ENCODE measurements at regions not wholly inside any gene's neighbourhood (a gene's known extent, or its start where the extent isn't known, plus 50 kb on each side); places are given as distances from the start of the nearest gene placed in this dataset.

DNA sequence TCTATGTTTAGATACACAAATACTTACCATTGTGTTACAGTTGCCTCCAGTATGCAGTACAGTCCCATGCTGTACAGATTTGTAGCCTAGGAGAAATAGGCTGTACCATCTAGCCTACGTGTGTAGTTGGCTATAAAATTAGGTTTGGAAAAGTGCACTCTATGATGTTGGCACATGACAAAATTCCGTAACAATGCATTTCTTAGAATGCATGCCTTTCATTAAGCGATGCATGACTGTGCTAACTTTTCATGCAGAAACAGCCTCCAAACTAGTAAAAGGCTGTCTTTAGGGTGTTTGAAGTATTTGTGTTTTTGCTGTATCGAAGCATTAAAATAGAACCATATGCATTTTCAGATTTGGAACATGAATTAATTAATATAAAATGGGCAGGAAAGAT is 157.9 kb downstream of the RMI1 start:
- peaks cover 14% of the 10 kb centered on the region for H3K4me1 Mint-ChIP-seq
- no peak overlapping the region for H3K27ac Mint-ChIP-seq (ENCODE audit: low read depth)
- H3K36me3 Mint-ChIP-seq (ENCODE audit: insufficient read depth), result no peaks in the 10 kb centered on the region
- H3K27me3 Mint-ChIP-seq, result peaks cover 87% of the 10 kb centered on the region
- no peak for ATAC-seq (replicated peaks; ENCODE audit: extremely low read depth, poor library complexity, severe bottlenecking)
- no peak overlapping the region for H3K4me3 Mint-ChIP-seq
- no peaks in the 10 kb centered on the region for H3K9me3 Mint-ChIP-seq
- DNase-seq (ENCODE audit: low spot score in 2 of 2), result no peak

DNA sequence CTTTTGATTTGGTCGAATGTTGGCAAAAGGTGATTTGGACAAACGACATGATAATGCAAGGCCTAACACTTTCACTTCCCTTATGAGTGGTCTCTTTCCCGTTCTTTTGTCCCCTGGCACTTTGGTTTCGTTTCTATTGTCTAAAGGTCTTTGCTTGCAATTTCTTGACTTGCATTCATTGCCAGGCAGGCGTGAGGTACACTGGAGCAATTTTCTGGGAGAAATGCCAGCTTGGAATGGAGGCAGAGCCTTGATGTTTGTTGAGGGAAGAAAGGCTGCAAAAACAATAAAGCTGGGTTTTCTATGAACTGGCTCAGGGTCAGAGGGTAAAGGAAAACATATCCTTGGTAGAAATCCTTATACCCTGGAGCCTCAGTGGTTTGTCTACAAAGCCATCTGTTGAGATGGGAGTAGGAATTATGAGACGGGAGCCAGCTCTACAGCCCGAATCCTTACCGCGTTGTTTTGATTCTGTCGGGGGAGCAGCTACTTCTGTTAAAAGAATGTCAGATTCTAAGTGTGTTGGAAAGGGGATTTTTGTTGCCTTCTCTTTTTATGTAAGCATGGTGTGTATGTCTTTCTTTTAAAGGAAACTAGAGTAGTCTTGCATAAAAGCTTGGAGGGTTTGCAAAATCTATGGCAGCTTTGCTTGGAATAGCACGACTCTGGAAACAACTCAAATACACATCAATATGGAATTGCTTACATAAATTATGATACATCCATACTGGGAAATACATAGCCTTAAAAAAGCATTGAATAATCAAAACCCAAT is 158.9 kb downstream of the RMI1 start:
- Mint-ChIP-seq H3K36me3 (ENCODE audit: insufficient read depth) (no peaks in the 10 kb centered on the region), H3K9me3 (no peaks in the 10 kb centered on the region), H3K27me3 (peaks cover 89% of the 10 kb centered on the region), H3K4me1 (peaks cover 14% of the 10 kb centered on the region), H3K27ac (ENCODE audit: low read depth) (no peak overlapping the region), H3K4me3 (peak overlapping the region; percentile 75)
- DNase-seq (ENCODE audit: low spot score in 2 of 2) (no peak), ATAC-seq (replicated peaks; ENCODE audit: extremely low read depth, poor library complexity, severe bottlenecking) (no peak)

DNA sequence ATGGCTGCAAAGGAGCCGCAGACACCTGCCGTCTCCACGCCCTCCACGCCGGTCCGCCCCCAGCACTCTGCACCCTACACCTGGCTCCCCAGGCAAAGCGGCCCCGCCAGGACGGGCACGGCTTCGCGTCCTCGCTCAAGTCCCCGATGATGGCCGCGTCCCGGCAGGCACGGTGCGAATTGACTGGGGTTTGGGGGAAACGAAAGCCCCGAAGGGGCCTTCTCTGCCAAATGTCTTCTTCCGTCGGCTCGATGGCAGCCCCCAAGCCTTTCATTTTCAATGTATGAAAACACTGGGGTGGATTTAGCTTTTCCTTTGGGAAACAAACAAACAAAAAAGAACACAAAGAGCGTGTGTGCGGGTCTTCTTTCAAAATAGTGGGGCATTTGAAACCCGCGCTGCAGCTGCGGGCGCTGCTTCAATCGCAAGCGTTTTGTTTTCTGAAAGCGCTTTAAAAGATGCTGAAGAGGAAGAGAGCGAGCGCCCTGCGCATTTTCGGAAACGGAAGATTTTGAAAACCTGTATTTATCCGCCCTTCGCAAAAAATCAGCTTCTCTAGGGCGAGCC is 160.0 kb downstream of the RMI1 start:
- Mint-ChIP-seq H3K4me1 (peaks cover 14% of the 10 kb centered on the region), H3K36me3 (ENCODE audit: insufficient read depth) (no peaks in the 10 kb centered on the region), H3K27ac (ENCODE audit: low read depth) (no peak overlapping the region), H3K27me3 (peaks cover 78% of the 10 kb centered on the region), H3K4me3 (peak overlapping the region; percentile 75), H3K9me3 (no peaks in the 10 kb centered on the region)
- DNase-seq (ENCODE audit: low spot score in 2 of 2) (no peak), ATAC-seq (replicated peaks; ENCODE audit: extremely low read depth, poor library complexity, severe bottlenecking) (no peak)

DNA sequence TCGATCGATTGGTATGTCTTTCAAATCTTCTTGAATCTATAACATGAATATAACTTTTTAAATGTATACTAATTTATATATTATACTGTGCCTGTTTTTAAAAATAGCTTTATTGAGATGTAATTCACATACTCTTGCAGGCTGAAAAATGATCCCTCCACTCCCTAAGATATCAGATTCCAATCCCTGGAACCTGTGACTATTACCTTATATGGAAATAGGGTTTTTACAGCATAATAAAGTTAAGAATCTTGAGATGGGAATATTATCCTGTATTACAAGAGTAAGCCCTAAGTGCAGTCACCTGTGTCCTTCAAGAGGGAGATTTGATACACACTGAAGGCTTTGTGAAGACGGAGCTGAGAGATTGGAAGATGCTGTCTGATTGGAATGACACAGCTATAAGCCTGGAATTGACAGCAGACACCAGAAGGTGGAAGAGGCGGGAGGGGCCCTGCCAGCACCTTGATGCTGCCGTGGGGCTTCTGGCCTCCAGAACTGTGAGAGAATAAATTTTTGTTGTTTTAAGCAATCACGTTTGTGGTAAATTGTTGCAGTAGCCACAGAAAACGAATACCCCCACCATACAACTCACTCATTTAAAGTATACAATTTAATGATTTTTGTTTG is 161.3 kb downstream of the RMI1 start:
- Mint-ChIP-seq H3K4me1 (peaks cover 14% of the 10 kb centered on the region), H3K27me3 (peaks cover 66% of the 10 kb centered on the region), H3K4me3 (no peak overlapping the region), H3K36me3 (ENCODE audit: insufficient read depth) (no peaks in the 10 kb centered on the region), H3K27ac (ENCODE audit: low read depth) (no peak overlapping the region), H3K9me3 (no peaks in the 10 kb centered on the region)
- no peak for DNase-seq (ENCODE audit: low spot score in 2 of 2)
- no peak for ATAC-seq (replicated peaks; ENCODE audit: extremely low read depth, poor library complexity, severe bottlenecking)

DNA sequence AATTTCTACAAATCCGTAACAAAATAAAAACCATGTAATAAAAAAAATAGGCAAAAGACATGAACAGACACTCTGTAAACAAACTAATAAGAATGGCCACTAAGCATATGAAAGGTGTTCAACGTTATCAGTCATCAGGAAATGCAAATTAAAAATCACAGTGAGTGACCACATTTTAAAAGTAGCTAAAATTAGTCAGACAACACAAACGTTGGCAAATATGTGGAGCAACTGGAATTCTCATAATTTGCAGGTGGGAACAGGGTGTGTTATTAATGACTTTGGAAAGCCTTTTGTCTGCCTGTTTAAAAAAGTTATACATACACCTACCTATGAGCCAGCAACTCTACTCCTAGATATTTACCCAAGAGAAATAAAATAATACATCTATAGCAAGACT is 164.4 kb downstream of the RMI1 start:
- ATAC-seq (replicated peaks; ENCODE audit: extremely low read depth, poor library complexity, severe bottlenecking) (no peak), DNase-seq (ENCODE audit: low spot score in 2 of 2) (no peak)
- H3K4me3 Mint-ChIP-seq, result no peak overlapping the region
- H3K36me3 Mint-ChIP-seq (ENCODE audit: insufficient read depth), result no peaks in the 10 kb centered on the region
- H3K4me1 Mint-ChIP-seq, result peaks cover 11% of the 10 kb centered on the region
- no peak overlapping the region for H3K27ac Mint-ChIP-seq (ENCODE audit: low read depth)
- H3K9me3 Mint-ChIP-seq, result no peaks in the 10 kb centered on the region
- H3K27me3 Mint-ChIP-seq, result peaks cover 42% of the 10 kb centered on the region

DNA sequence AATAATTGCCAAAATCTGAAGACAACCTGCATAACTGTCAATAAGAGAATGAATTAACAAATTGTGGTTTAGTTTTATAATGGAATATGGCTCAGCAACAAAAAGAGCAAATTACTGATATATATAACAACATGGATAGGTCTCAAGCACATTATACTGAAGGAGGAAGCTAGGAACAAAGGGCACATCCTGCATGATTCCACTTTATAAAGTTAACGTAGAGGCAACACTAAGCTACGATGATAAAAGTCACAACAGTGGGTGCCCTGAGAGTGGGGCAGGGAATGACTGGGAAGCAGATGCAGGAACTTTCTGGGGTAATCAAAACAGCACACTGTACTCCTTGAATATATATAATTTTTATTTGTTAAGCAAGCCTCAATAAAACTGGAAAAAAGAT is 165.2 kb downstream of the RMI1 start:
- H3K4me1 Mint-ChIP-seq, result peaks cover 4% of the 10 kb centered on the region
- H3K36me3 Mint-ChIP-seq (ENCODE audit: insufficient read depth), result no peaks in the 10 kb centered on the region
- no peak overlapping the region for H3K27ac Mint-ChIP-seq (ENCODE audit: low read depth)
- no peak overlapping the region for H3K4me3 Mint-ChIP-seq
- no peaks in the 10 kb centered on the region for H3K9me3 Mint-ChIP-seq
- no peak for DNase-seq (ENCODE audit: low spot score in 2 of 2)
- no peak for ATAC-seq (replicated peaks; ENCODE audit: extremely low read depth, poor library complexity, severe bottlenecking)
- peaks cover 34% of the 10 kb centered on the region for H3K27me3 Mint-ChIP-seq

DNA sequence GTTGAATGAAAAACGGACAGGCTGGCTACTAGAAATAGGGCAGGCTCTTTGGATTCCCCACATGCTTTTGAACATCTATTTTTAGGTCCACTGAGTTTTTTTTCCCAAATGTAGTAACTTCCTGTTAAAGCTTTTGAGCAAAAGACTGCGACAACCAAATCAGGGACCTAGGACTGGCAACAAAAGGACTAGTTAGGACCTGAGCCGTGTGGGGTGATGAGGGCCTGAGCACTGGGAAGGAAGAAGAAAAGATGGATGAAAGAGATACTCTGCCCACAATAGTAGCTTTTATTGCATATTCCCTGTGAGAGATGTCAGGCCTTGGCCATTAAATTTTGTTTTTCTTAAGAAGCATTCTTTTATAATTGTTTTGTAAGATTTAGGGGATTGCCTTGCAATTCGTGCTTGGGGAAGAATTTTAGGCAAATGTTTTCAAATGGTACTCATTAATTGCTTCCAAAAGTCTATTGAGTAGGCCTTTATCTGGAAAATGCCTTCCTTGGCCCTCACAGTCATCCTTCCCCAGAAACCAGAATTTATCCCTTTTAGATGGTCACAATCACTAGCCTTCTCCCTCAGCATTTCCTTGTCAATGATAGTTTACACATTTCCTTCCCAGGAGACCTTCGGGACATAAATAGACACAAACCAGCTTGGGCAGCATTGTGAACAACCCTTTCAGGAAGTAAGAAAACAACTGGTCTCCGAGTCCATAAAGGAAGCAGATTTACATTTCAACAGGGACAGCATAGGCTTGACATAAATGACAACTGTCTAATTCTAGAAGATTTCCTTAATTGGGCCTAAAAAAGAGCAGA is 166.5 kb downstream of the RMI1 start:
- Mint-ChIP-seq H3K27me3 (peaks cover 21% of the 10 kb centered on the region), H3K9me3 (no peaks in the 10 kb centered on the region), H3K4me3 (no peak overlapping the region), H3K4me1 (no peaks in the 10 kb centered on the region), H3K36me3 (ENCODE audit: insufficient read depth) (no peaks in the 10 kb centered on the region), H3K27ac (ENCODE audit: low read depth) (no peak overlapping the region)
- no peak for DNase-seq (ENCODE audit: low spot score in 2 of 2)
- no peak for ATAC-seq (replicated peaks; ENCODE audit: extremely low read depth, poor library complexity, severe bottlenecking)

DNA sequence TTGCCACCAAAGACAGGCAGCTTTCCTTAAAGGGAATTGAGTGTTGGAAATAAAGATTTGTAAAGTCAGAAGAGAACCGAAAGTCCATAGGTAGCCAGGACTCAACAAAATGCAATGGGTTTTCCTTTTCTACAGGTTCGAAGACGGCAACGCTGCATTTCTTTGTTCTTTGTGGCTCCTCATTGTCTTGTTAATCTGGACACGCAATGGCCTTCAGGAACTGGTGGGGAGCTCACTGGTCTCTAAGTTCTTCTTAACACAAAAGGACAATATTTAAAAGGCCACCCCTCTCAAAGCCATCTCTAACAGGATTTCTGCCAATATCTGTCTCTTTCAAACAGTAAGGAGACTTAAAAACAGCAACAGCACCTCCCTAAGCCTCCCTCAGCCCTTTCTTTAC is 170.6 kb downstream of the RMI1 start:
- H3K27me3 Mint-ChIP-seq, result no peaks in the 10 kb centered on the region
- H3K27ac Mint-ChIP-seq (ENCODE audit: low read depth), result no peak overlapping the region
- H3K4me1 Mint-ChIP-seq, result no peaks in the 10 kb centered on the region
- no peak overlapping the region for H3K4me3 Mint-ChIP-seq
- ATAC-seq (replicated peaks; ENCODE audit: extremely low read depth, poor library complexity, severe bottlenecking) (no peak), DNase-seq (ENCODE audit: low spot score in 2 of 2) (no peak)
- H3K9me3 Mint-ChIP-seq, result no peaks in the 10 kb centered on the region
- H3K36me3 Mint-ChIP-seq (ENCODE audit: insufficient read depth), result no peaks in the 10 kb centered on the region

DNA sequence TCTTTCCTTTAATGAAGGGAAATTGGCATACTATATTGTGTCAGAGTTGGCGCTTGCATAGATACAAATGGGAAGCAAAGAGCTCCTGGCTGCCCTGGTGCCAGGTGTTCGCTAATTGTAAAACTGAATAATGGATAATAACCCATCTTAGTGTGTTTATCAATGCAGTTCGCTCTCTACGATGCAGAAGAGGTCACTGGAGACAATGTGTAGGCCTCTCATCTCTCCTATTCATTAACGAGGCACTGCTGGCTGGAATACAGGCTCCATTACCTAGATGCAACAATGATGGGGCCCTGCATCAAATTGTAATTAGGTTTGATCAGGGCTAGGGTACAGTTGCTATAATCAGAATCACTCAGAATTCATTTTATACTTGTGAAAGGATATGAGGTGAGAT is 171.0 kb downstream of the RMI1 start:
- Mint-ChIP-seq H3K4me3 (no peak overlapping the region), H3K36me3 (ENCODE audit: insufficient read depth) (no peaks in the 10 kb centered on the region), H3K9me3 (no peaks in the 10 kb centered on the region), H3K27ac (ENCODE audit: low read depth) (no peak overlapping the region), H3K27me3 (no peaks in the 10 kb centered on the region), H3K4me1 (no peaks in the 10 kb centered on the region)
- ATAC-seq (replicated peaks; ENCODE audit: extremely low read depth, poor library complexity, severe bottlenecking) (no peak), DNase-seq (ENCODE audit: low spot score in 2 of 2) (no peak)

DNA sequence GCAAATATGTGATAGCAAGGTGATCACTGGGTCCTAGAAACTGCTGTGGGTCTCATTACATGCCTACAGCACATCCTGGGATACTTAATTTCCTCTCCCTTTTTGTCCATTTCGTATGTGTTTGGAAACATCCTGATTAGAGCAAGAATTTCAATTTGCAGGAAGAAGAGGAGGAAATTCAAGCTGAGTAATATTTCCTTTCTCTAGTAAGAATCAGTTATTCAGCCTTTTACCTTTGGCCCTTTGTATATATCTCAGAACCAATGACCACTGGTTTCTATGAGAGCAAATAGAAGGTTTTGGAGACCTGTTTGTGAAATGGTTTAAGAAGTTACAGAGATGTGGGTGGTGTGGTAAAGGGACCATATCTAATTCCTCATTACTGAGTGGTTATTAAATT is 171.6 kb downstream of the RMI1 start:
- H3K4me3 Mint-ChIP-seq, result no peak overlapping the region
- H3K27ac Mint-ChIP-seq (ENCODE audit: low read depth), result no peak overlapping the region
- H3K9me3 Mint-ChIP-seq, result no peaks in the 10 kb centered on the region
- H3K4me1 Mint-ChIP-seq, result no peaks in the 10 kb centered on the region
- no peaks in the 10 kb centered on the region for H3K27me3 Mint-ChIP-seq
- DNase-seq (ENCODE audit: low spot score in 2 of 2), result no peak
- ATAC-seq (replicated peaks; ENCODE audit: extremely low read depth, poor library complexity, severe bottlenecking), result no peak
- no peaks in the 10 kb centered on the region for H3K36me3 Mint-ChIP-seq (ENCODE audit: insufficient read depth)

DNA sequence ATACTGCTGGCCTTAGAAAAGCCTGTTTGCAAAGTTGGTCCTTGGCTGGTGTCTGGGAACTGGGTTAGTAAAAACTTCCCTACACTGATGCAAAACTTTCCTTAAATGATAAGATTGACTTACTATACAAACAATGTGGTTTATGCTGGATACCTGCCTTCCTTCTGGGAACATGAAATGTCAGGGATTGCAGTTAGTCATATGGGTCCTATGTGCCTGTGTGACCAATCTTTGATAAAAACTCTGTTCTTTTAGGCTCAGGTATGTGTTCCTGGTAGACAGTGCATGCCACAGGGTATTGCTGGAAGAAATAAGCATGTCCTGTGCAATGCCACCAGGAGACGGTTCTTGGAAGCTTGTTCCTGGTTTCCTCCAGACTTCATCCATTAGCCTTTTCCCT is 173.3 kb downstream of the RMI1 start:
- ATAC-seq (replicated peaks; ENCODE audit: extremely low read depth, poor library complexity, severe bottlenecking), result no peak
- no peaks in the 10 kb centered on the region for H3K9me3 Mint-ChIP-seq
- DNase-seq (ENCODE audit: low spot score in 2 of 2), result no peak
- H3K27me3 Mint-ChIP-seq, result no peaks in the 10 kb centered on the region
- no peaks in the 10 kb centered on the region for H3K36me3 Mint-ChIP-seq (ENCODE audit: insufficient read depth)
- no peak overlapping the region for H3K27ac Mint-ChIP-seq (ENCODE audit: low read depth)
- no peaks in the 10 kb centered on the region for H3K4me1 Mint-ChIP-seq
- no peak overlapping the region for H3K4me3 Mint-ChIP-seq

DNA sequence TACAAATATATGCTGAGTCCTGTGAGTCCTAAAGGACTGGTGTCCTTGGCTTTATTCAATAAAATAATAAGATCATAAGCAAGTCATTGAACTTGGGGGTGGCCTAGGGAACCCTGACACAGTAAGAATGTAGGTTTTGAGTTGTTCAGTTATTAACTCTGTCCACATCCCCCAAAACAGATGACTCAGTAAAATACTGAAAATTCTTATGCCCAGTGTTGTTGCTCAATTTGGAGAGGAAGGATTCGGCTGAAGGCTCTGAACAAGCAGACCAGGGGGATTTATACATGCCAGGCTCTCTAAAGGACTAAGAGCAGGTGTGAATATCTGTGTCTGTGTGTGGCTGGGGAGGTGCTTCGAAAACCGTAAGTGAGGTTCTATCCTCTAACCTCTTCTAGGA is 173.7 kb downstream of the RMI1 start:
- H3K36me3 Mint-ChIP-seq (ENCODE audit: insufficient read depth), result no peaks in the 10 kb centered on the region
- no peaks in the 10 kb centered on the region for H3K27me3 Mint-ChIP-seq
- H3K27ac Mint-ChIP-seq (ENCODE audit: low read depth), result no peak overlapping the region
- no peaks in the 10 kb centered on the region for H3K4me1 Mint-ChIP-seq
- H3K4me3 Mint-ChIP-seq, result no peak overlapping the region
- DNase-seq (ENCODE audit: low spot score in 2 of 2) (no peak), ATAC-seq (replicated peaks; ENCODE audit: extremely low read depth, poor library complexity, severe bottlenecking) (no peak)
- no peaks in the 10 kb centered on the region for H3K9me3 Mint-ChIP-seq
